ENCODE measurements at regions not wholly inside any gene's neighbourhood (a gene's known extent, or its start where the extent isn't known, plus 50 kb on each side); places are given as distances from the start of the nearest gene placed in this dataset.

GRCh38 chr4:13059019-13059418 lies 425.1 kb downstream of the RAB28 start:
- H3K4me3 ChIP-seq (ENCODE audit: low read depth, low read length) = no peak overlapping the region
- TF ChIP-seq CTCF (conservative IDR thresholded peaks at IDR 0.05; ENCODE audit: low read depth, low read length) = no peak
- DNase-seq (ENCODE audit: low read depth) = no peak

GRCh38 chr4:13056630-13057189 lies 427.4 kb downstream of the RAB28 start:
- DNase-seq (ENCODE audit: low read depth) = no peak
- TF ChIP-seq CTCF (conservative IDR thresholded peaks at IDR 0.05; ENCODE audit: low read depth, low read length) = no peak
- no peak overlapping the region for H3K4me3 ChIP-seq (ENCODE audit: low read depth, low read length)

GRCh38 chr4:13054420-13054970 lies 429.6 kb downstream of the RAB28 start:
- DNase-seq (ENCODE audit: low read depth) = no peak
- no peak overlapping the region for H3K4me3 ChIP-seq (ENCODE audit: low read depth, low read length)
- TF ChIP-seq CTCF (conservative IDR thresholded peaks at IDR 0.05; ENCODE audit: low read depth, low read length) = no peak

GRCh38 chr4:13047591-13047990 lies 436.5 kb downstream of the RAB28 start:
- TF ChIP-seq CTCF (conservative IDR thresholded peaks at IDR 0.05; ENCODE audit: low read depth, low read length) = no peak
- DNase-seq (ENCODE audit: low read depth) = no peak
- no peak overlapping the region for H3K4me3 ChIP-seq (ENCODE audit: low read depth, low read length)

- H3K4me3 ChIP-seq (ENCODE audit: low read depth, low read length) = no peak overlapping the region
- no peak for TF ChIP-seq CTCF (conservative IDR thresholded peaks at IDR 0.05; ENCODE audit: low read depth, low read length)
- DNase-seq (ENCODE audit: low read depth) = no peak
Measured at GRCh38 chr4:13036841-13037240, 447.3 kb downstream of the RAB28 start.

- no peak for TF ChIP-seq CTCF (conservative IDR thresholded peaks at IDR 0.05; ENCODE audit: low read depth, low read length)
- no peak for DNase-seq (ENCODE audit: low read depth)
- no peak overlapping the region for H3K4me3 ChIP-seq (ENCODE audit: low read depth, low read length)
Measured at GRCh38 chr4:13032936-13033335, 451.2 kb downstream of the RAB28 start.

Measured in epithelial cell of proximal tubule (primary cell).